Ishikawa (cell line): ENCODE measurements at regions not wholly inside any gene's neighbourhood (a gene's known extent, or its start where the extent isn't known, plus 50 kb on each side); places are given as distances from the start of the nearest gene placed in this dataset.

Experiments
- CEBPB ChIP-seq: IDR thresholded peaks from 2 replicates; pipeline ENCODE4 v1.6.1; 2012
- CREB1 ChIP-seq: IDR thresholded peaks from 2 replicates; pipeline ENCODE4 v1.6.1; 2012; ENCODE audit warnings: low read depth
- EGR1 ChIP-seq: IDR thresholded peaks from 2 replicates; pipeline ENCODE4 v1.6.1; 2012
- EP300 ChIP-seq: IDR thresholded peaks from 2 replicates; pipeline ENCODE4 v1.6.1; 2012; ENCODE audit warnings: borderline replicate concordance
- FOXM1 ChIP-seq: IDR thresholded peaks from 2 replicates; pipeline ENCODE4 v1.6.1; 2012; ENCODE audit warnings: low read depth, borderline replicate concordance
- NFIC ChIP-seq: IDR thresholded peaks from 2 replicates; pipeline ENCODE4 v1.6.1; 2012
- RAD21 ChIP-seq: IDR thresholded peaks from 2 replicates; pipeline ENCODE4 v1.6.1; 2012; ENCODE audit warnings: low read depth
- TAF1 ChIP-seq: IDR thresholded peaks from 2 replicates; pipeline ENCODE4 v1.6.1; 2012; ENCODE audit warnings: low read depth, mild to moderate bottlenecking
- TCF12 ChIP-seq: IDR thresholded peaks from 2 replicates; pipeline ENCODE4 v1.6.1; 2012; ENCODE audit warnings: low read depth
- TEAD4 ChIP-seq: IDR thresholded peaks from 2 replicates; pipeline ENCODE4 v1.6.1; 2012
- TF ChIP-seq, protein P1 (sequence below): IDR thresholded peaks from 2 replicates; pipeline ENCODE4 v1.6.1; 2012; ENCODE audit warnings: low read depth, mild to moderate bottlenecking
- TF ChIP-seq, protein P2 (sequence below): IDR thresholded peaks from 2 replicates; pipeline ENCODE4 v1.6.1; 2012
- TF ChIP-seq, protein P3 (sequence below): IDR thresholded peaks from 2 replicates; pipeline ENCODE4 v1.6.1; 2012

DNA sequence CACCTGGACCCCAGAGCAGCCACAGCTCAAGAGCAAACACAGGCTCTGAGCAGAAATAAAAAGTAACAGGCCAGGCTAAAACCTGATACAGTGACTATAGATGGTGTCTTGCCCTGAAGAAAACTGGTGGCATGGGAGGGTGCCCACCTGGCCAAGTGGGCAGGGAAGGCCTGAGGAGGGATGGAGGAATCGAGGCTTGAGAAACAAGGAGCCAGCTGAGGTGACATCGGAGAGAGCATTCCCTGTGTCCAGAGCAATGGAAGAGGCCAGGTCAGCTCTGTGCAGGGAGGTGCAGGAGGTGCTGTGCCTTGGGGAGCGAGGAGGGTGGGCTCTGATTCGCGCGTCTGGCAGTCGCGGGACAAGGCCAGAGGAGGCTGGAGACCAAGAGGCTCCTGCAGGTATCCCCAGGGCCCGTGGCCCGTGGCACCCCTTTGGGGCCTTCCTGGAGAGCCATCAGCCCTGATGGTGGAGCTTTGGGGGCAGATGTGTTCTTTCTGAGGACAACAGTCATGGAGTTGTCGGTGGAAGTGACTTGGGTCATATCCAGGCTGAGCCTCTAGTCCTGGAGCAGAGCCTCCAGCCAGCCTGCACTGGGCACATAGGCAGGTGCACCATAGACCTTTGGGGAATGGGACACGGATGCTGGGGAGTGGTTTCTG, 56.1 kb downstream of the PLXNA1 start:
- TF ChIP-seq CREB1, result no peak
- TF ChIP-seq, protein P1, sequence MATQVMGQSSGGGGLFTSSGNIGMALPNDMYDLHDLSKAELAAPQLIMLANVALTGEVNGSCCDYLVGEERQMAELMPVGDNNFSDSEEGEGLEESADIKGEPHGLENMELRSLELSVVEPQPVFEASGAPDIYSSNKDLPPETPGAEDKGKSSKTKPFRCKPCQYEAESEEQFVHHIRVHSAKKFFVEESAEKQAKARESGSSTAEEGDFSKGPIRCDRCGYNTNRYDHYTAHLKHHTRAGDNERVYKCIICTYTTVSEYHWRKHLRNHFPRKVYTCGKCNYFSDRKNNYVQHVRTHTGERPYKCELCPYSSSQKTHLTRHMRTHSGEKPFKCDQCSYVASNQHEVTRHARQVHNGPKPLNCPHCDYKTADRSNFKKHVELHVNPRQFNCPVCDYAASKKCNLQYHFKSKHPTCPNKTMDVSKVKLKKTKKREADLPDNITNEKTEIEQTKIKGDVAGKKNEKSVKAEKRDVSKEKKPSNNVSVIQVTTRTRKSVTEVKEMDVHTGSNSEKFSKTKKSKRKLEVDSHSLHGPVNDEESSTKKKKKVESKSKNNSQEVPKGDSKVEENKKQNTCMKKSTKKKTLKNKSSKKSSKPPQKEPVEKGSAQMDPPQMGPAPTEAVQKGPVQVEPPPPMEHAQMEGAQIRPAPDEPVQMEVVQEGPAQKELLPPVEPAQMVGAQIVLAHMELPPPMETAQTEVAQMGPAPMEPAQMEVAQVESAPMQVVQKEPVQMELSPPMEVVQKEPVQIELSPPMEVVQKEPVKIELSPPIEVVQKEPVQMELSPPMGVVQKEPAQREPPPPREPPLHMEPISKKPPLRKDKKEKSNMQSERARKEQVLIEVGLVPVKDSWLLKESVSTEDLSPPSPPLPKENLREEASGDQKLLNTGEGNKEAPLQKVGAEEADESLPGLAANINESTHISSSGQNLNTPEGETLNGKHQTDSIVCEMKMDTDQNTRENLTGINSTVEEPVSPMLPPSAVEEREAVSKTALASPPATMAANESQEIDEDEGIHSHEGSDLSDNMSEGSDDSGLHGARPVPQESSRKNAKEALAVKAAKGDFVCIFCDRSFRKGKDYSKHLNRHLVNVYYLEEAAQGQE, result no peak
- no peak for TF ChIP-seq FOXM1
- TF ChIP-seq EP300, result no peak
- no peak for TF ChIP-seq NFIC
- no peak for TF ChIP-seq TCF12
- TF ChIP-seq CEBPB, result no peak
- no peak for TF ChIP-seq RAD21
- TF ChIP-seq TAF1, result no peak
- TF ChIP-seq, protein P2, sequence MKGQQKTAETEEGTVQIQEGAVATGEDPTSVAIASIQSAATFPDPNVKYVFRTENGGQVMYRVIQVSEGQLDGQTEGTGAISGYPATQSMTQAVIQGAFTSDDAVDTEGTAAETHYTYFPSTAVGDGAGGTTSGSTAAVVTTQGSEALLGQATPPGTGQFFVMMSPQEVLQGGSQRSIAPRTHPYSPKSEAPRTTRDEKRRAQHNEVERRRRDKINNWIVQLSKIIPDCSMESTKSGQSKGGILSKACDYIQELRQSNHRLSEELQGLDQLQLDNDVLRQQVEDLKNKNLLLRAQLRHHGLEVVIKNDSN, result no peak
- no peak for TF ChIP-seq TEAD4
- TF ChIP-seq, protein P3, sequence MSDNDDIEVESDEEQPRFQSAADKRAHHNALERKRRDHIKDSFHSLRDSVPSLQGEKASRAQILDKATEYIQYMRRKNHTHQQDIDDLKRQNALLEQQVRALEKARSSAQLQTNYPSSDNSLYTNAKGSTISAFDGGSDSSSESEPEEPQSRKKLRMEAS, result no peak
- no peak for TF ChIP-seq EGR1
